ENCODE measurements at regions not wholly inside any gene's neighbourhood (a gene's known extent, or its start where the extent isn't known, plus 50 kb on each side); places are given as distances from the start of the nearest gene placed in this dataset.
"Not testable (repeated sequence)": the region's sequence is repeated elsewhere in the genome, so short reads cannot be mapped to it uniquely, and the experiment has no call there.

- no peak for DNase-seq (ENCODE audit: low read depth)
- no peak overlapping the region for H3K4me3 ChIP-seq (ENCODE audit: low read depth, low read length)
- CTCF ChIA-PET: interaction anchor here (1.4 kb wide), 1 partner anchor 9 kb away, joined by 3 read pairs; no protein-coding TSS in a partner anchor
- no peaks in the 10 kb centered on the region for H3K36me3 ChIP-seq (ENCODE audit: control insufficient read depth, insufficient read depth, low read length)
- H3K27me3 ChIP-seq (ENCODE audit: control insufficient read depth, insufficient read depth, low read length): no peaks in the 10 kb centered on the region
- TF ChIP-seq, protein P1, sequence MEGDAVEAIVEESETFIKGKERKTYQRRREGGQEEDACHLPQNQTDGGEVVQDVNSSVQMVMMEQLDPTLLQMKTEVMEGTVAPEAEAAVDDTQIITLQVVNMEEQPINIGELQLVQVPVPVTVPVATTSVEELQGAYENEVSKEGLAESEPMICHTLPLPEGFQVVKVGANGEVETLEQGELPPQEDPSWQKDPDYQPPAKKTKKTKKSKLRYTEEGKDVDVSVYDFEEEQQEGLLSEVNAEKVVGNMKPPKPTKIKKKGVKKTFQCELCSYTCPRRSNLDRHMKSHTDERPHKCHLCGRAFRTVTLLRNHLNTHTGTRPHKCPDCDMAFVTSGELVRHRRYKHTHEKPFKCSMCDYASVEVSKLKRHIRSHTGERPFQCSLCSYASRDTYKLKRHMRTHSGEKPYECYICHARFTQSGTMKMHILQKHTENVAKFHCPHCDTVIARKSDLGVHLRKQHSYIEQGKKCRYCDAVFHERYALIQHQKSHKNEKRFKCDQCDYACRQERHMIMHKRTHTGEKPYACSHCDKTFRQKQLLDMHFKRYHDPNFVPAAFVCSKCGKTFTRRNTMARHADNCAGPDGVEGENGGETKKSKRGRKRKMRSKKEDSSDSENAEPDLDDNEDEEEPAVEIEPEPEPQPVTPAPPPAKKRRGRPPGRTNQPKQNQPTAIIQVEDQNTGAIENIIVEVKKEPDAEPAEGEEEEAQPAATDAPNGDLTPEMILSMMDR (IDR thresholded peaks at IDR 0.05; ENCODE audit: insufficient read depth, low read depth, low read length): no peak
- POLR2A ChIA-PET: no interaction called here
These were observed 676.6 kb downstream of the BRINP1 start for GRCh38 chr9:118692613-118693012.

DNA sequence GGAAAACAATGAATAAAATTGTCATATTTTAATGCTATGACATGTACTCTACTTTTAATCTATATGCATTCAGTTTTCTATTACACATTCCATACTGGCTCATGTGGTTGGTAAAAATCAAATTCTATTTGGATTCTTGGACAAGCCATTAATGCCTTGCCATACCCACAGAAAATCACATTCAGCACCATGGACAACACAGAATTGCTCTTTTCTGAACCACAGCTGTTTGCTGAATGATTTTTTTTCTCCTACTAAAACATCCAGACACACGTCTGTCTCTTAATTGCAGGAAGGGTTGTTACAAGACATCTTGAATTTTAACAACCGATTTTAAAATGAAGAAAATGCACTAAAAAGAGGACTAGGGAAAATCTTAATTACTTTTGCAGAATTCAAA is 675.6 kb downstream of the BRINP1 start:
- TF ChIP-seq, protein P1 (IDR thresholded peaks at IDR 0.05; ENCODE audit: insufficient read depth, low read depth, low read length): no peak
- H3K4me3 ChIP-seq (ENCODE audit: low read depth, low read length): no peak overlapping the region
- H3K27me3 ChIP-seq (ENCODE audit: control insufficient read depth, insufficient read depth, low read length): no peaks in the 10 kb centered on the region
- no peaks in the 10 kb centered on the region for H3K36me3 ChIP-seq (ENCODE audit: control insufficient read depth, insufficient read depth, low read length)
- no peak for DNase-seq (ENCODE audit: low read depth)
- CTCF ChIA-PET: interaction anchor here (1.4 kb wide), 1 partner anchor 10 kb away, joined by 3 read pairs; no protein-coding TSS in a partner anchor
- POLR2A ChIA-PET: no interaction called here

GRCh38 chr9:118695249-118695648 is 674.0 kb downstream of the BRINP1 start:
- H3K27me3 ChIP-seq (ENCODE audit: control insufficient read depth, insufficient read depth, low read length); DNase-seq (ENCODE audit: low read depth); POLR2A ChIA-PET; H3K4me3 ChIP-seq (ENCODE audit: low read depth, low read length); H3K36me3 ChIP-seq (ENCODE audit: control insufficient read depth, insufficient read depth, low read length); CTCF ChIA-PET: not testable (repeated sequence)

DNA sequence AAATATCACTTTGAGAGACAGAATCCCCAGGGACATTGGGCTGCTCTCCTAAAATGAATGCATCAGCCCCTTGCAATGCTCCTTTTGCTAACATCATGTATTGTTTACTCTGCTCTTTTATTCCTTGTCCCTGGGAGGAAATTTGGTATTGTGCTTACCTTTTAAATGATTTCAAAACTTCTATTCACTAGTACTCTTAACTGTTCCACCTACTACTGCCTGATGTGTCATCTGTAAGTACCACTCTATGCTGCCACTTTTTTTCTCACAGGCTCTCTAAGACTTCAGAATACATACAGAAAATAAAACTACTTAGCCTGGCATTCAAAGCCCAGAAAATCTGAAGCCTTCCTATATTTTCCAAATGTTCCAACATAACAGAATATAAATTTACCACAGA is 667.2 kb downstream of the BRINP1 start:
- ChIA-PET CTCF (interaction anchor here (0.7 kb wide), 1 partner anchor 17 kb away, joined by 3 read pairs; no protein-coding TSS in a partner anchor), POLR2A (no interaction called here)
- DNase-seq (ENCODE audit: low read depth): no peak
- no peak overlapping the region for H3K4me3 ChIP-seq (ENCODE audit: low read depth, low read length)
- TF ChIP-seq, protein P1 (IDR thresholded peaks at IDR 0.05; ENCODE audit: insufficient read depth, low read depth, low read length): no peak
- no peaks in the 10 kb centered on the region for H3K36me3 ChIP-seq (ENCODE audit: control insufficient read depth, insufficient read depth, low read length)
- H3K27me3 ChIP-seq (ENCODE audit: control insufficient read depth, insufficient read depth, low read length): no peaks in the 10 kb centered on the region

DNA sequence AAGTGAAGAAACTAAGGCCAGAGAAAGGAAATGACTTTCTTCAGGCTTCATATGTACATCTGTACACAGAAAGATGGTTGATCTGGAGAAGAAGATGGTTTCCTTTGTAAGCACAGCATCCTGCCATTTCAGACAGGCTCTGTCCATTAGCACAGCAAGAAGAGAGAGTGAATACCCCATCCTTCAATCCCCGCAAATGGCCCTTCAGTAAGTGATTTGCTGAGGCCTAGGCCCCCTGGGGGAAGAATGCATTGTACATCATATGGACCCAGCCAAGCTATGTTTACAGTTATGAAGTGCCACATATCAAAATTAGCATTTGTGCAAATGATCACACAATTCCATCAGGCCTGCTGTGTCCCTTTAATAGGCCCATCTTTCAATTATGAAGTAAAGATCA is 657.4 kb downstream of the BRINP1 start:
- TF ChIP-seq, protein P1 (IDR thresholded peaks at IDR 0.05; ENCODE audit: insufficient read depth, low read depth, low read length): no peak
- ChIA-PET CTCF (no interaction called here), POLR2A (no interaction called here)
- Histone ChIP-seq H3K36me3 (ENCODE audit: control insufficient read depth, insufficient read depth, low read length) (no peaks in the 10 kb centered on the region), H3K27me3 (ENCODE audit: control insufficient read depth, insufficient read depth, low read length) (no peaks in the 10 kb centered on the region), H3K4me3 (ENCODE audit: low read depth, low read length) (no peak overlapping the region)
- no peak for DNase-seq (ENCODE audit: low read depth)

GRCh38 chr9:118721276-118721675 is 648.0 kb downstream of the BRINP1 start:
- TF ChIP-seq, protein P1 (IDR thresholded peaks at IDR 0.05; ENCODE audit: insufficient read depth, low read depth, low read length): no peak
- DNase-seq (ENCODE audit: low read depth): no peak
- ChIA-PET POLR2A (no interaction called here), CTCF (no interaction called here)
- H3K27me3 ChIP-seq (ENCODE audit: control insufficient read depth, insufficient read depth, low read length): no peaks in the 10 kb centered on the region
- H3K4me3 ChIP-seq (ENCODE audit: low read depth, low read length): no peak overlapping the region
- no peaks in the 10 kb centered on the region for H3K36me3 ChIP-seq (ENCODE audit: control insufficient read depth, insufficient read depth, low read length)

All from BJ (cell line).